Suprapubic skin (tissue), 4 donors: ENCODE measurements at regions not wholly inside any gene's neighbourhood (a gene's known extent, or its start where the extent isn't known, plus 50 kb on each side); places are given as distances from the start of the nearest gene placed in this dataset.

Experiments used
- CTCF ChIP-seq, 2 donors: fragments of 200-600 bp in 1 of 2; fragments of 450-650 bp in 1 of 2; sonication (generic) in 1 of 2; IDR thresholded peaks; one replicate each; pipeline ENCODE4 v1.5.1; 2016 to 2019; ENCODE audit warnings: antibody characterized with exemption in 2 of 2, mild to moderate bottlenecking in 1 of 2, moderate library complexity in 1 of 2
- EP300 ChIP-seq: sonication (generic); formaldehyde crosslinking; IDR thresholded peaks from one replicate; pipeline ENCODE4 v1.6.1; 2017; ENCODE audit warnings: antibody characterized with exemption
- POLR2A ChIP-seq, 2 donors: fragments of 450-650 bp; IDR thresholded peaks; one replicate each; pipeline ENCODE4 v1.6.1; 2017; ENCODE audit warnings: antibody characterized with exemption in 2 of 2, mild to moderate bottlenecking in 2 of 2, moderate library complexity in 2 of 2
- POLR2AphosphoS5 ChIP-seq, 3 donors: sonication (generic); formaldehyde crosslinking; IDR thresholded peaks; one replicate each; pipeline ENCODE4 v1.6.1; 2017; ENCODE audit warnings: antibody characterized with exemption in 3 of 3

DNA sequence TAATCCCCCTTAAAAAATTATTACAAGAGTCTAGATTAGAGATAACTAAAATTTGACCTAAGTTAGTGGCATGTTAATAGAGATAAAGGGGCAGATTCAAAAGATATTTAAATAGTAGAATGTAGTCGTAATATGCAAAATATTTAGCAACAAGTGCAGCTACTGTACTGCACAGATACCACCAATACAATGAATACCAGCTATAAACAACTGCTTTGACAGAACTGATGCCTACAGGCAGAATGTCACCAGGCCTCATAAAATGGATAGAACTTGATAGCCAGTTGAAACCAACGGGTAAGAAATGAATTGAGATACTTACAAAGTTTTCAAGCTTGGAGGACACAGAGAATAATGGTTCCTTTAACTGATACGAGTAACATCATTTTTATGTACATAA, 249.3 kb upstream of the VEPH1 start:
- TF ChIP-seq CTCF (IDR thresholded peaks at IDR 0.05) (no peak), EP300 (no peak), POLR2AphosphoS5 (IDR thresholded peaks at IDR 0.05) (no peak), POLR2A (IDR thresholded peaks at IDR 0.05) (no peak)
